ENCODE measurements at regions not wholly inside any gene's neighbourhood (a gene's known extent, or its start where the extent isn't known, plus 50 kb on each side); places are given as distances from the start of the nearest gene placed in this dataset.

DNA sequence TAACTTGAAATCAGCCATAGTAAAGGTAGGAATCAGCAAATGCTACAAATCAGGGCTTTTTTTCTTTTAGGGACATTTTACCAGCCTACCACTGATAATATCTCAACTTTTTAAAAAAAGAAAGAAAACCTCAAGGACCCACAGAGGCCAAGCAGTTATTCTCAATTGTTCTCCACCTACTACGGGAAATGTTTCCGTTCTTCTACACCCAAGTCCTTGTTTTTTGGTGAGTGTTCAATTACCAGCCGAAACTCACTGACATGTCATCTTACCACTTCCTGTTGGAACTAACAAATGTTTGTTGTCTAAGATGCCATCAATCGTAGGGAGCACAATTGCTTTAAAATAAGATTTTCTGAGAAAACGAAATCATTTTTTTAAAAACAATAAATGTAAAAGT is 50.2 kb upstream of the CDK1 start:
- no peak for DNase-seq (ENCODE audit: low spot score)

- DNase-seq (ENCODE audit: low spot score): no peak
These were observed 52.0 kb upstream of the CDK1 start for GRCh38 chr10:60726257-60726656.

DNA sequence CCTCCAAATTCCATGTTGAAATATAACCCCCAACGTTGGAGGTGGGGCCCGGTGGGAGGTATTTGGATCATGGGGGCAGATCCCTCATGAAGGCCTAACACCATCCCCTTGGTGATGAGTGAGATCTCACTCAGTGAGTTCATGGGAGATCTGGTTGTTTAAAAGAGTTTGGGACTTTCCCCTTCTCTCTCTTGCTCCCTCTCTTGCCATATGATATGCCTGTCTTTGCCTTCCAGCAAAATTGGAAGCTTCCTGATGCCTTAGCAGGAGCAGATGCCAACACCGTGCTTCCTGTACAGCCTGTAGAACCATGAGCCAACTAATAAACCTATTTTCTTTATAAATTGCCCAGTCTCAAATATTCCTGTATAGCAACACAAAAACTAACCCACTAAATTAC is 55.7 kb upstream of the CDK1 start:
- DNase-seq (ENCODE audit: low spot score): no peak

DNA sequence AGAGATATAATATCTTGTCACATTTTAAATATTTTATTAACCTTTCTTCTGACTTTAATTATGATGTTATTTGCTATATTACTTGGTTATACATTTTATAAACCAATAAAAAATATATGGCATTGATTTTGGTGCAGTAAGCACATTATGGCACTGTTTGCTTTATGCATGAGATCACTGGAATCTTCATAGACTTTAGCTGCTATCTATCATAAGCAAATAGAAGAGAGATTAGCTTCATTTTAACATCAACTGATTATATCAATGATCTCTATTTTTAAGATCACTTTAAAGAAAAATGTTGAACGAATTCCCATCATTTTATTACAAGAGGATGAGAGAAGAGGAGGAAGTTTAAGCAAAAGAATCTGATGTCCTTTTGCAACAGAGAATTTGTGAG is 58.6 kb upstream of the CDK1 start:
- DNase-seq (ENCODE audit: low spot score): no peak

DNA sequence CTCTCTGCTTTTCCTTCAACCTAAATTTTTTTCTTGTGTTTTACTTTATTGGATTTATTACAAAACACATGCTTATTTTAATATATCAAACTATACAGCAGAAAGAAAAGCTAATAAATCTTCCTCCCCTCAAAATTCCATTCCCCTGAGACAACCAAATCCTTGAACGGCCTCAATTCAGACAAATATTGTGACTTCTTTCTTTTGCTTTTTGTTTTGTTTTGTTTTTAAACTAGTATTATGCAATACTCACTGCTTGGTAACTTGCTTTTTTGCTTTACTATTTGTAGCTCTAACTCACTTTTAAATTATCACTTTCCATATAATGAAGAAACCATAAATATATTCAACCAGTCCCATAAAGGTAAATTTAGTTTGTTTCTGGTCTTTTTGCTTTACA is 59.4 kb upstream of the CDK1 start:
- no peak for DNase-seq (ENCODE audit: low spot score)

- no peak for DNase-seq (ENCODE audit: low spot score)
These were observed 60.4 kb upstream of the CDK1 start for GRCh38 chr10:60717852-60718251.

DNA sequence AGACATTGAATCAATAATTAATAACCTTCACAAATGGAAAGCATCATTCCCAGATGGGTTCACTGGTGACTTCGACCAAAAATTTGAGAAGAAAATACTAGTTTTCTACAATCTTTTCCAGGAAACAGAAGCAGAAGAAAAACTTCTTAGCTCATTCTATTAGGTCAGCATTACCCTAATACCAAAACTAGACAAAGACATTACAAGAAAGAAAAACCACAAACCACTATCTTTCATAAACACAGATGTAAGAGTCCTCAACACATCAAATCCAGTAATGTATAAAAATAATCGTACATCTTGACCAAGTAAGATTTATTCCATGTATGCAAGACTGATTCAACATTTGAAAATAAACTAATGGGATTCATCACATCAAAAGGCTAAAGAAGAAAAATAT is 64.0 kb upstream of the CDK1 start:
- no peak for DNase-seq (ENCODE audit: low spot score)

GRCh38 chr10:60711496-60711895 is 66.8 kb upstream of the CDK1 start:
- no peak for DNase-seq (ENCODE audit: low spot score)

DNA sequence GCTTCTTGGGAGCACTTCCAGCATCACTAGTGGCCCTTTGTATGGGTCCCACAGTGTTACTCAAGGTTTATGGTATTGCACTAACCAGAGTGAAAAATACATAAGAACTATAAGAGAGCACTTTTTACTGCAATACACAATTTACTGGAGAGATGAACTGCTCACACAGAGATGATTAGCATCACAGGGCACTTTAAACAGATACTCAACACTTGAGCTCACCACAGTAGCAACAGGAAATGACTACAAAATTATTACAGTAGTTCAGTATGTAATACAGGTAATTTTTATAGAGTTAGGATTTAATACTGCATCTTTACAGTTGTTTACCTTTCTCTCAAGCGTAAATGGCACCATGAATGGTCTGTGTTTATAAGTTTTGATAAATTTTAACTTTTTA is 68.2 kb upstream of the CDK1 start:
- DNase-seq (ENCODE audit: low spot score): no peak

- no peak for DNase-seq (ENCODE audit: low spot score)
These were observed 69.6 kb upstream of the CDK1 start for GRCh38 chr10:60708666-60709065.

- no peak for DNase-seq (ENCODE audit: low spot score)
These were observed 70.4 kb upstream of the CDK1 start for GRCh38 chr10:60707841-60708240.

GRCh38 chr10:60706146-60706545 is 72.1 kb upstream of the CDK1 start:
- DNase-seq (ENCODE audit: low spot score): no peak

GRCh38 chr10:60705376-60705775 is 72.9 kb upstream of the CDK1 start:
- no peak for DNase-seq (ENCODE audit: low spot score)

DNA sequence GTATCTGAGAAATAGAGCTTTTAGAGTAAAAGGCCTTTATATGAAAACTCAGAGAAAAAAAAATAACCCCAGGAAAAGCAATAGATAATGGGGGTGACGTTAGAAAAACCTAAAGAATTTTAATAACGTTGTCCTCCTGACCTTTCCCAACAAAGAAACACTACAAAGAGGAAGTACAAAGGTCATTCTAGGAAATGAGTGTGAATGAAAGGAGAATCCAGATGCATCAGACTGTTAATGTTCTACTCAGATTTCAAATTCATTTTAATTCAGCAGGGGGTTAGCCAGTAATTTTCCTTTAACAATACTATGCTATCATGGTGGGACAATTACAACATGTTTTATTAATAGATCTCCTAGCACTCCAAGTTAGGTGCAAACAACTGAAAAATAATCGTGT is 73.8 kb upstream of the CDK1 start:
- DNase-seq (ENCODE audit: low spot score): no peak

- DNase-seq (ENCODE audit: low spot score): no peak
These were observed 74.8 kb upstream of the CDK1 start for GRCh38 chr10:60703266-60704041.

DNA sequence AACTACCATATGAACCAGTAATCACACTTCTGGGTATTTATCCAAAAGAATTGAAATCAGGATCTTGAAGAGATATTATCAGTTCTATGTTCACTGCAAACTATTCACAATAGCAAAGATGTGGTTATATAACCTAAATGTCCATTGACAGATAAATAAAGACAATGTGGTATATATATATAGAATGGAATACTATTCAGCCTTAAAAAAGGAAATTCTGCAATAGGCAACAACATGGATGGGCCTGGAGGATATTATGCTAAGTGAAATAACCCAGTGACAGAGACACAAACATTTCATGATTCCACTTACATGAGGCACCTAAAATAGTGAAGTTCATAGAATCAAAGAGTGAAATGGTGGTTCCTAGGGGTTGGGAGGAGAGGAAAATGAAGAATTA is 90.6 kb upstream of the CDK1 start:
- DNase-seq (ENCODE audit: low spot score): no peak

DNA sequence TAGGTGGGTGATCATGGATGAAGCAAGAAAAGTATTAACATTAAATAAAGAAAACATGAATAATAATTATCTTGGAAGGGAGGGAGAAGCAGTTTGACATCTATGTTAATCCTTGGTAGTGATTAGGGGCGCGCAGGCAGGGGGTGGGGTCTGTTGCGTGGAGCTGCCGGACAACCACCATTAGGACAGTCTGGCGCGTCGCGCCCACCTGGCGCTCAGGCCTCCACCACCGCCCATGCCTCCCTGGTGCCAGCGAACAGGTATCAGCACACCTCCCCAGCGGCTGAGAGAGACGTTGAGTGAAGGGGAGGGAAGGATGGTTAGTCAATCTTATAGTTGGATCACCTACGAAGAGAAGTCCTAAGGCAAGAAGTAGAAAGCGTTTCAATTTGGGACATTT is 94.2 kb upstream of the CDK1 start:
- DNase-seq (ENCODE audit: low spot score): no peak

DNA sequence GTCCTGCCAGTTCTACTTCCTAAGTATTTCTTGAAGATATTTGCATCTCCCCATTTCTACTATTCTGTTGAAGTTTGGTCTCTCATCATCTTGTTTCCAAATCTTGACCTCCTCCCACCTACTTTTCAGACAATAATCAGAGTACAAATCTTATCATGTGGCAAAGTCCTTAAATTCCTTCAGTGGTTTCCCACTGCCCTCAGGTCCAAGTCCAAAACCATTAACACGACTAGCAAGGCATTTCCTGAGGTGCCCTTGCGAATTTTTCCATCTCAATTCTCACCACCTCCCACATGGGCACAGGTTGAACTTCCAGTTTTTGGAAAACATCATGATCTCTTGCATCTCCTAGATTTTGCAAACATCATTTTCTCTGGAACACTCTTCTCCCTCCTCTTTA is 97.2 kb upstream of the CDK1 start:
- DNase-seq (ENCODE audit: low spot score): no peak

GRCh38 chr10:60679388-60679990 is 98.8 kb upstream of the CDK1 start:
- no peak for DNase-seq (ENCODE audit: low spot score)

DNA sequence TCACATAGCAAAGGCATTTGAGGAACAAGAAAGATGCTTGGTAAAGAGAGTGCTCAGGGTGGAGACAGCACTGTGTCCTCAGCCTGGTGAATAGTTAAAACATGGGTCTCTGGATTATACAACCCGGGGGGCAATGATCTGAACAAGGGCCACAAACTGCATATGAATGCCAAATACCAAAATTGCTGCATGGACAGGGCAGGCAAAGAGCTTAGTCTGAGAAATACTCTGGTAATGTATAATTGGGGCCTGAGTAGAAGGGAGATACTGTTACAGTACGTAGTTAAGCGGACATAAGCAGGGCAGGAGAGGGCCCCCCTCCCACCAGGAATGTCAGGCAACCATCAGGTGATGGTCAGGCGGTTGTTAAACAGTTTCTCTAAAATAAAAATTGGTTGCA is 99.3 kb upstream of the CDK1 start:
- DNase-seq (ENCODE audit: low spot score): no peak

DNA sequence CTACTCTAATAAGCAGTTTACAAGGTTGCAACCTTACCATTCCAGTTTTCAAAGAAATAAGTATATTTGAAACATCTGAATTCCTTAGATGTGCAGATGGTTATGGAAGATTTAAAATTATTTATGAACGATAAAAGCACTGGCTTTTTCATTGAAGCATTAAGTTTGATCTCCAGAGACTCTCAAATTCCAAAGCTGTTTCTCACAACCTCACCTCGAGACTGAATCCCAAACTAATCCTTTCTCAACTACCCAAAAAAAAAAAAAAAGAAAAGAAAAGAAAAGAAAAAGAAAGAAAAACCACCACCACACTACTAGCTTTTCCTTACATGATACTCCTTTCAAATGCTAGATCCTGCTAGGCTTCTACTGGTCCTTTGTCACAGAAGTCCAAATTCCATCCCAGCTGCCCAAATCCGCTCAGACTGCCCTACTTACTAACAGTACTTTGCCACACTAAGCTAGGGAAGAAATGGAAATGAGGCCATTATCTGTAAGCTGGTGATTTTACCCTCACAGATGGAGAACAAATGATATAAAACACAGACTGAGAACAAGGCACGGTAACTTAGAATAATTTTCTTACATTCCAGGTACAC is 100.6 kb upstream of the CDK1 start:
- no peak for DNase-seq (ENCODE audit: low spot score)

DNA sequence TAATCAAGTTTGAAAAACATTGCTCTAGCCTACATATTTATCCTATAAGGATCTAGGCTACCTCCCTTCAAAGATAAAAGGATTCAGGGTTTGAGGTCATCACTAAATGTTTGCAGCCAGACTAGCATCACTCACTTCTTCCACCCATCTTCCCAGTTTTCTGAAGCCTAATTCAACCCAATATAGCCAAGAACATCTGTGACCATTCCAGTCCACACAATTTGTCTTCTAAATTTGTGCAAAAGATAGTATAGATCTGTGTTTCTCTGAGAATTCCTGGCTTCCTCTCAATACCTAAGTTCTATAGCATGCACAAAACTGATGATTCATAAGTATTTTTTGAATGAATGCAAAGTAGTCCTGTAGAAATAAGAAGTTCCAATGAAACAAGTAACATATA is 103.0 kb upstream of the CDK1 start:
- DNase-seq (ENCODE audit: low spot score): no peak

GRCh38 chr10:60669501-60669900 is 108.8 kb upstream of the CDK1 start:
- no peak for DNase-seq (ENCODE audit: low spot score)

DNA sequence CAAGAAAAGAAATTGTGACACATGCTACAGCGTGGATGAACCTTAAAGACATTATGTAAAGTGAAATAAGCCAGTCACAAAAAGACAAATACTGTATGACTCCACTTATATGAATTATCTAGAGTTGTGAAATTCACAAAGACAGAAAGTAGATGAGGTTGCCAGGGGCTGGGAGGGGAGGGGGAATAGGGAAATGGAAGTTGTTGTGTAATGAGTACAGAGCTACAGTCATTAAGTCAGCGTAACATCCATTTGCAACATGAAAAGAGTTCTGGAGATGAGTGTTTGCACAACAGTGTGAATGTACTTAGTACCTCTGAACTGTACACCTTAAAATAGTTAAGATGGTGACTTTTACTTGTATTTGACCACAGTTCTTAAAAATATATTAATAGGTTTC is 112.1 kb upstream of the CDK1 start:
- DNase-seq (ENCODE audit: low spot score): no peak

Data from hematopoietic multipotent progenitor cell treated with erythropoietin and hydrocortisone succinate and interleukin-3 and kit ligand, for 17 days (in vitro differentiated cells).